Ascending aorta (tissue), 2 donors: ENCODE measurements at regions not wholly inside any gene's neighbourhood (a gene's known extent, or its start where the extent isn't known, plus 50 kb on each side); places are given as distances from the start of the nearest gene placed in this dataset.

ENCODE experiments used
- DNase-seq, 2 donors: peaks; one replicate each; pipeline ENCODE4 v3.0.0-alpha.2; 2019; ENCODE audit warnings: low spot score in 2 of 2
- H3K27ac ChIP-seq, 2 donors: fragments of 200-600 bp; sonication (generic); one replicate each; pipeline ENCODE4 v1.5.1; 2016 to 2017; ENCODE audit warnings: mild to moderate bottlenecking in 1 of 2
- H3K27me3 ChIP-seq: fragments of 200-600 bp; sonication (generic); one replicate; pipeline ENCODE4 v1.5.1; 2017
- H3K36me3 ChIP-seq, 2 donors: fragments of 200-600 bp; sonication (generic); one replicate each; pipeline ENCODE4 v1.5.1; 2016
- H3K4me1 ChIP-seq, 2 donors: fragments of 200-600 bp; sonication (generic); one replicate each; pipeline ENCODE4 v1.5.1; 2016 to 2017; ENCODE audit warnings: mild to moderate bottlenecking in 1 of 2
- H3K4me3 ChIP-seq, 2 donors: fragments of 200-600 bp; sonication (generic); one replicate each; pipeline ENCODE4 v1.5.1; 2016 to 2017; ENCODE audit warnings: mild to moderate bottlenecking in 1 of 2
- H3K9me3 ChIP-seq, 2 donors: fragments of 200-600 bp; sonication (generic); one replicate each; pipeline ENCODE4 v1.5.1; 2016
- intact Hi-C: fragments of 100-400 bp; cut with DNase I; formaldehyde crosslinking; loops from one replicate; pipeline ENCODE4 v1.15.1; 2023
- TF ChIP-seq, protein P1 (sequence below), 3 experiments: fragments of 200-600 bp in 2 of 3; fragments of 450-650 bp in 1 of 3; sonication (generic) in 2 of 3; IDR thresholded peaks; one replicate each; pipeline ENCODE4 v1.5.1; 2016 to 2019; ENCODE audit warnings: antibody characterized with exemption in 3 of 3, mild to moderate bottlenecking in 1 of 3, moderate library complexity in 1 of 3

DNA sequence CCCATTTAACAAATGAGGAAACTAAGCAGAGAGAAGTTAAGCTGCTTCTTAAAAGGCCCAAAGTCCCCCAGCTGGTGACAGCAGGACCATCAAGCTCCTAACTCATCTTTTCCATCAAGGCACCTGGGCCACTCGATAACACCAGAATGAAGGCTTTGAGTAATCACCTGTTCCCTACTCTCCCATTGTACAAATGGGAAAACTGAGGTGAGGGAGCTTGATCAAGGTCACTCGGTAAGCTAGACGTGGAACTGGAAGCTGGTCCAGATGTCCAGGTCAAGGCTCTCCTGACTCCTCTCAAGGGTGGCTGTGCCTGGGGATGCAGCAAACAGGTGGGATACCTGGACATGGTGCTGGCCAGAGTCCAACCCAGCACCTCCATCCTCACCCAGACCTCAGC, 90.6 kb upstream of the SHB start:
- H3K4me3 ChIP-seq = no peak overlapping the region
- H3K27ac ChIP-seq = no peak overlapping the region
- no peaks in the 10 kb centered on the region for H3K27me3 ChIP-seq
- no peak for DNase-seq
- intact Hi-C loops = no loop called here
- H3K9me3 ChIP-seq = no peaks in the 10 kb centered on the region
- no peaks in the 10 kb centered on the region for H3K4me1 ChIP-seq
- no peaks in the 10 kb centered on the region for H3K36me3 ChIP-seq
- TF ChIP-seq, protein P1, sequence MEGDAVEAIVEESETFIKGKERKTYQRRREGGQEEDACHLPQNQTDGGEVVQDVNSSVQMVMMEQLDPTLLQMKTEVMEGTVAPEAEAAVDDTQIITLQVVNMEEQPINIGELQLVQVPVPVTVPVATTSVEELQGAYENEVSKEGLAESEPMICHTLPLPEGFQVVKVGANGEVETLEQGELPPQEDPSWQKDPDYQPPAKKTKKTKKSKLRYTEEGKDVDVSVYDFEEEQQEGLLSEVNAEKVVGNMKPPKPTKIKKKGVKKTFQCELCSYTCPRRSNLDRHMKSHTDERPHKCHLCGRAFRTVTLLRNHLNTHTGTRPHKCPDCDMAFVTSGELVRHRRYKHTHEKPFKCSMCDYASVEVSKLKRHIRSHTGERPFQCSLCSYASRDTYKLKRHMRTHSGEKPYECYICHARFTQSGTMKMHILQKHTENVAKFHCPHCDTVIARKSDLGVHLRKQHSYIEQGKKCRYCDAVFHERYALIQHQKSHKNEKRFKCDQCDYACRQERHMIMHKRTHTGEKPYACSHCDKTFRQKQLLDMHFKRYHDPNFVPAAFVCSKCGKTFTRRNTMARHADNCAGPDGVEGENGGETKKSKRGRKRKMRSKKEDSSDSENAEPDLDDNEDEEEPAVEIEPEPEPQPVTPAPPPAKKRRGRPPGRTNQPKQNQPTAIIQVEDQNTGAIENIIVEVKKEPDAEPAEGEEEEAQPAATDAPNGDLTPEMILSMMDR (IDR thresholded peaks at IDR 0.05) = no peak

DNA sequence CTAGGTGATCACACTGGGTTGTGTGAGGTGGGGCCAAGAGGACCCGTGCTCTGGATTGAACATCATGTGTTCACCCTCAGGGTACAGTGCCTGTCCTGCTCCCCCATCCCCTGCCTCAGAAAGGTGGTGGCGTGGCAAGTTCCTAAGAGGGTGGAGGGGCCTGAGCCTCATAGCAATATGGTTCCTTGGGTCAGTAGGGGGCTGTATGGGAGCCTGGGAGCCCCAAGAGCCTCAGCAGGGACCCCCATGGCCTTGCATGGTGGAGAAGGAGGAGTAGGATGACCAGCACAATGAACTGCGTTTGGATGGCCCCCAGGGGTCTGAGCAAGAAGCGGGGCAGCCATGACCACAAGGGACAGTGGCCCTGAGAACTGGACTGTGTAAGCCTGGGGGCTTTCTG, 89.6 kb upstream of the SHB start:
- TF ChIP-seq, protein P1 (IDR thresholded peaks at IDR 0.05) = no peak
- Histone ChIP-seq H3K27ac (no peak overlapping the region), H3K4me1 (no peaks in the 10 kb centered on the region), H3K36me3 (no peaks in the 10 kb centered on the region), H3K9me3 (no peaks in the 10 kb centered on the region), H3K27me3 (no peaks in the 10 kb centered on the region), H3K4me3 (no peak overlapping the region)
- intact Hi-C loops = no loop called here
- DNase-seq = no peak

DNA sequence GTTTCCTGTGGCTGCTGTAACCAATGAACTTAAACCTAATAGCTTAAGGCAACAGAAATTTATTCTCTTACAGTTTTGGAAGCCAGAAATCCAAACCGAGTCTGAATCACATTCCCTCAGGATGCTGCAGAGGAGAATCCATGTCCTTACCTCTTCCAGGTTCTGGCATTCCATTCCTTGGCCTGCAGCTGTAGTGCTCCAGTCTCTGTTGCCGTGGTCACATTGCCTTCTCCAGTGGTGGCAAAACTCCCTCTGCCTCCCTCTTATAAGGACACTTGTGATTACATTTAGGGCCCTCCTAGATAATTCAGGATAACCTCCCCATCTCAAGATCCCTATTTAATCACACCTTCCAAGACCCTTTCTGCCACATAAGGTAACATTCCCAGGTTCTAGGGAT, 88.7 kb upstream of the SHB start:
- Histone ChIP-seq H3K27ac (no peak overlapping the region), H3K27me3 (no peaks in the 10 kb centered on the region), H3K4me3 (no peak overlapping the region), H3K36me3 (no peaks in the 10 kb centered on the region), H3K9me3 (no peaks in the 10 kb centered on the region), H3K4me1 (no peaks in the 10 kb centered on the region)
- DNase-seq = no peak
- intact Hi-C loops = no loop called here
- TF ChIP-seq, protein P1 (IDR thresholded peaks at IDR 0.05) = no peak

DNA sequence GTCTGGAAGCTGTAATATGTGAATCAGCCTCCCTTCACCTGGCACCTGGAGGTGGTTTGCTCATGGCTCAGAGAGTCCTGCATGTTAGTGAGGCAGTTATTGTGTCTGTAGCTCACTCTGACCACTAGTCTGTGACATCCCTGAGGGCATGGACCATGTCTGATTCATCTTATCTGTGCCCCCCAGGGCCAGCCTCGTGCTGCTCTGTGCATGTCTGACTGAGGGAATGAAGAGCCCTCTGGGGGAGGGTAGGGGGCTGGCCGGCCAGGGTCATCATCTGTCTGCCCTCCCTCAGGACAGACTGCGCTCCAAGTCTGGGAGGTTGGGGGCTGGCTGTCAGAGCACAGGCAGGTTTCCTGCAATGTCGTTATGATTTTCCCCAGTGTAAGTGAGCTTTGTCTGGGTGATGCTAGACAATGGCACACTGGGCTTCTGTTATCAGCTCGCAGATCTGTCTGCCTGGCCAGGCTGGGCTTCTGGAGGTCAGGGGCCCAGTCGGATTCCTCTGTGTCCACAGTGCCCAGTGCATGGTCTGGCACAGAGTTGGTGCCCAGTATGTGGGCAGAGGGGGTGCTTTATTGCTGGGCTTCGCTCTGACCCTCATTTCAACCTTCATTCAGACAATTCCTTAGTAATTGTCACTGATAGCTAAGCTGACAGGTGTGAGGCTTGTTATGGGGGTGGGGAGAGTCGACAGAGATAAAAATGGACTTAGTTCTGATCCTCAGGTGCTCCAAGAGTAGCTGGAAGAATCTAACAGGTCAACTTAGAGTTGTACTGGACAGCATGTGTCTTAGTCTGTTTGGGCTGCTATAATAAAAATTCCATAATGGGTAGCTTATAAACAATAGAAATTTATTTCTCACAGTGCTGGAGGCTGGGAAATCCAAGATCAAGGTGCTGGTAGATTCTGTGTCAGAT, 85.7 kb upstream of the SHB start:
- Histone ChIP-seq H3K4me1 (no peaks in the 10 kb centered on the region), H3K36me3 (no peaks in the 10 kb centered on the region), H3K9me3 (no peaks in the 10 kb centered on the region), H3K27me3 (no peaks in the 10 kb centered on the region), H3K4me3 (no peak overlapping the region), H3K27ac (no peak overlapping the region)
- no peak for DNase-seq
- intact Hi-C loops = no loop called here
- TF ChIP-seq, protein P1 (IDR thresholded peaks at IDR 0.05) = no peak

DNA sequence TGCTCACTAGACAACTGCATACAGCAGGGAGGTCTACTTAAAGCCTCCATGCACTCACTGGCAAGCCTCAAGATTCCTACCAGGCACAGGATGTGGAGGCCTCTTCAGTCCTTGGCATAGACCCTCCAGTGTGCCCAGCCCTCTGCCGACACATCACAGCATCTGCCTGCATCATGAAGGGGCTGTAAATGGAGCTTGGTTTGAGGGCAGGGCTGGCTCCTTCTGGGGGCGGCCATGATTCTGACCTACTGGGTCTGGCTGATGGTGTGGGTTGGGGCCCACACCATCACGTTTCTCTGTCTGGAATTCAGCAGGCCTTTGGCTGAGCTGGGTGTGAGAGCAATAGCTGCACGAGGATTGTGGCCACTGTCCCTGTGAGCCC, 84.9 kb upstream of the SHB start:
- DNase-seq = no peak
- Histone ChIP-seq H3K9me3 (no peaks in the 10 kb centered on the region), H3K4me1 (no peaks in the 10 kb centered on the region), H3K4me3 (no peak overlapping the region), H3K27ac (no peak overlapping the region), H3K36me3 (no peaks in the 10 kb centered on the region), H3K27me3 (no peaks in the 10 kb centered on the region)
- intact Hi-C loops = no loop called here
- TF ChIP-seq, protein P1 (IDR thresholded peaks at IDR 0.05) = no peak
